ENCODE measurements at regions not wholly inside any gene's neighbourhood (a gene's known extent, or its start where the extent isn't known, plus 50 kb on each side); places are given as distances from the start of the nearest gene placed in this dataset.

GRCh38 chr12:24084800-24085199, 135.3 kb upstream of the SOX5 start:
- intact Hi-C loops (cut with DNase I; ENCODE audit: low total_unique reads) = no loop called here
- WGBS, 5 donors = 70 to 90% (median 82%) methylated on average over 2 of the region's 2 CpGs
- no peaks in the 10 kb centered on the region for H3K4me1 ChIP-seq
- no peaks in the 10 kb centered on the region for H3K27me3 ChIP-seq (replicated peaks in 1 of 7)
- no peak overlapping the region for H3K4me3 ChIP-seq
- TF ChIP-seq, protein P1, sequence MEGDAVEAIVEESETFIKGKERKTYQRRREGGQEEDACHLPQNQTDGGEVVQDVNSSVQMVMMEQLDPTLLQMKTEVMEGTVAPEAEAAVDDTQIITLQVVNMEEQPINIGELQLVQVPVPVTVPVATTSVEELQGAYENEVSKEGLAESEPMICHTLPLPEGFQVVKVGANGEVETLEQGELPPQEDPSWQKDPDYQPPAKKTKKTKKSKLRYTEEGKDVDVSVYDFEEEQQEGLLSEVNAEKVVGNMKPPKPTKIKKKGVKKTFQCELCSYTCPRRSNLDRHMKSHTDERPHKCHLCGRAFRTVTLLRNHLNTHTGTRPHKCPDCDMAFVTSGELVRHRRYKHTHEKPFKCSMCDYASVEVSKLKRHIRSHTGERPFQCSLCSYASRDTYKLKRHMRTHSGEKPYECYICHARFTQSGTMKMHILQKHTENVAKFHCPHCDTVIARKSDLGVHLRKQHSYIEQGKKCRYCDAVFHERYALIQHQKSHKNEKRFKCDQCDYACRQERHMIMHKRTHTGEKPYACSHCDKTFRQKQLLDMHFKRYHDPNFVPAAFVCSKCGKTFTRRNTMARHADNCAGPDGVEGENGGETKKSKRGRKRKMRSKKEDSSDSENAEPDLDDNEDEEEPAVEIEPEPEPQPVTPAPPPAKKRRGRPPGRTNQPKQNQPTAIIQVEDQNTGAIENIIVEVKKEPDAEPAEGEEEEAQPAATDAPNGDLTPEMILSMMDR (IDR thresholded peaks at IDR 0.05 in 8 of 11, conservative IDR thresholded peaks at IDR 0.05 in 3 of 11) = no peak
- TF ChIP-seq POLR2A (IDR thresholded peaks at IDR 0.05) (no peak), POLR2AphosphoS5 (IDR thresholded peaks at IDR 0.05) (no peak)
- no peak overlapping the region for H3K27ac ChIP-seq
- DNase-seq = no peak
- no peaks in the 10 kb centered on the region for H3K36me3 ChIP-seq
- no peaks in the 10 kb centered on the region for H3K9me3 ChIP-seq

DNA sequence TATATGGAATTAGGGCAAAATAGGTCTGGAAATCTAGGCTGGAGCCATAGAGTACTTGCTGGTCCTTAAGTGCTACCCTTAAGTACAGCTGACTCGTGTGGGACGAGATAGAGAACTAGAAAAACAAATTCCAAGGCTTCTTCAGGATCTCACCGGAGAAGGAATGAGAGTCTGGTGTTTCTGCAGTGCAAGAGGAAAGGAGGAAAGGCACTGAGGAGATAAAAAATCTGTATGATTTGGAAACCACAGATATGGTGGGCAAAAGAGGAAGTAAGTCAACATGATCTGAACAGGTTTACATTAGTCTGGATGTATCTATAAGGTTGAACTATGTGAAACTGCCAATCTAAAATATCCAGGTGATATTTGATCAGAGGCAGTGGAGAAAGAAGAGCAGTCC, 134.4 kb upstream of the SOX5 start:
- no peaks in the 10 kb centered on the region for H3K27me3 ChIP-seq (replicated peaks in 1 of 7)
- WGBS, 5 donors = 24 to 39% (median 29%) methylated on average over 3 of the region's 3 CpGs
- intact Hi-C loops (cut with DNase I; ENCODE audit: low total_unique reads) = no loop called here
- no peak overlapping the region for H3K4me3 ChIP-seq
- TF ChIP-seq POLR2AphosphoS5 (IDR thresholded peaks at IDR 0.05) = no peak
- TF ChIP-seq, protein P1 (IDR thresholded peaks at IDR 0.05 in 8 of 11, conservative IDR thresholded peaks at IDR 0.05 in 3 of 11) = no peak
- TF ChIP-seq POLR2A (IDR thresholded peaks at IDR 0.05) = no peak
- H3K9me3 ChIP-seq = no peaks in the 10 kb centered on the region
- DNase-seq = no peak
- H3K27ac ChIP-seq = no peak overlapping the region
- no peaks in the 10 kb centered on the region for H3K4me1 ChIP-seq
- H3K36me3 ChIP-seq = no peaks in the 10 kb centered on the region

DNA sequence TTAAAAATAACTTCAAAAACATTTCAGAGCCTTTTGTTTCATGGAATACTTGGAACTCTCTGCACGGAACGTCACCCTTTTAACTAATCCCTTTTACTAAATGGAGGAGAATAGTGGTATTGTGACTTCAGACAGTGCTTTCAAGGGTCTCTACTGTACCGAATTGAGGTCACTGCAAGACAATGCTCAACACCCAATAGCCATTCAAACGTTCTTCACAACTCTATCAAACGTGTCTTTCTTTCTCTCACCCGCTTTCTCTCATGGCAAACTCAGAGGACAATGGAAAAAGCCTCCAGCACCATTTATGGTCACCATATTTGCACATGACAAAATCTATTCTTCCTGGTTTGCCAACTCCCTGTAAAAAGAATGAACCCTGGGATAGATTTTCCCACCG, 132.1 kb upstream of the SOX5 start:
- intact Hi-C loops (cut with DNase I; ENCODE audit: low total_unique reads) = no loop called here
- no peak overlapping the region for H3K4me3 ChIP-seq
- H3K27me3 ChIP-seq (replicated peaks in 1 of 7) = no peaks in the 10 kb centered on the region
- DNase-seq = no peak
- H3K27ac ChIP-seq = no peak overlapping the region
- WGBS, 5 donors = 80 to 93% (median 84%) methylated on average over 7 of the region's 7 CpGs
- H3K9me3 ChIP-seq = no peaks in the 10 kb centered on the region
- TF ChIP-seq, protein P1 (IDR thresholded peaks at IDR 0.05 in 8 of 11, conservative IDR thresholded peaks at IDR 0.05 in 3 of 11) = no peak
- no peak for TF ChIP-seq POLR2AphosphoS5 (IDR thresholded peaks at IDR 0.05)
- H3K36me3 ChIP-seq = no peaks in the 10 kb centered on the region
- H3K4me1 ChIP-seq = no peaks in the 10 kb centered on the region

- Histone ChIP-seq H3K36me3 (no peaks in the 10 kb centered on the region), H3K27ac (no peak overlapping the region), H3K4me3 (no peak overlapping the region), H3K4me1 (no peaks in the 10 kb centered on the region), H3K27me3 (replicated peaks in 1 of 7) (no peaks in the 10 kb centered on the region), H3K9me3 (no peaks in the 10 kb centered on the region)
- TF ChIP-seq POLR2A (IDR thresholded peaks at IDR 0.05) (no peak), POLR2AphosphoS5 (IDR thresholded peaks at IDR 0.05) (no peak)
- TF ChIP-seq, protein P1 (IDR thresholded peaks at IDR 0.05 in 8 of 11, conservative IDR thresholded peaks at IDR 0.05 in 3 of 11) = no peak
- DNase-seq = no peak
- intact Hi-C loops (cut with DNase I; ENCODE audit: low total_unique reads) = no loop called here
- WGBS, 5 donors = 83 to 88% (median 85%) methylated on average over 4 of the region's 4 CpGs
Measured at GRCh38 chr12:24081092-24081529, 131.6 kb upstream of the SOX5 start.

Data from spleen (tissue), 11 donors.